ENCODE measurements at regions not wholly inside any gene's neighbourhood (a gene's known extent, or its start where the extent isn't known, plus 50 kb on each side); places are given as distances from the start of the nearest gene placed in this dataset.

DNA sequence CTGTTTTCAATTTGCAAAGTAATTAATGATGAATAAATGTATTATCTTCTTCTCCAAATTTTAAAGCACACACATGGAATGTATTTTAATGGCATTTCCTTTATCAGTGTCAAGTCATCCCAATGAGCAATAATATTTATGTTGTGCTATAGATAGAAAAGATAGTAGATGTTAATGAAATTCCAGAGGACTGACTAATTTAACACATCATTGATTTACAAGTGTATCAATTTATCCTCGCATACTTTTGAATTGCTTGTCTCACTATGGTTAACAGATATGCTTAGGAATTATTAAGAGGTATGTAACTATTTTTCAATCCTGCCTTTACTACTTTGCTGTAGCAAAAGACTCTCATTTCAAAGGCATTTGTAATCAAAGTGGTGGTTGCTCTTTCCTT lies 842.9 kb downstream of the SLC6A15 start:
- no peak overlapping the region for H3K14ac ChIP-seq (ENCODE audit: low read length)
- no peak overlapping the region for H3K27ac ChIP-seq (replicated peaks; ENCODE audit: low read length)
- no peak overlapping the region for H3K23ac ChIP-seq (ENCODE audit: low read depth, low read length, poor library complexity)
- H3K9me3 ChIP-seq (replicated peaks in 1 of 2; ENCODE audit: control insufficient read depth in 2 of 2, insufficient read depth in 1 of 2, low read depth in 1 of 2, low read length in 2 of 2), result no peaks in the 10 kb centered on the region
- no peak overlapping the region for H3K4ac ChIP-seq (ENCODE audit: low read length)
- no peaks in the 10 kb centered on the region for H3K4me1 ChIP-seq (ENCODE audit: control insufficient read depth in 2 of 2, insufficient read depth in 1 of 2, low read depth in 1 of 2, low read length in 2 of 2)
- H3K4me2 ChIP-seq (ENCODE audit: insufficient read depth, low read length, poor library complexity, severe bottlenecking), result no peak overlapping the region
- H3K27me3 ChIP-seq (ENCODE audit: control insufficient read depth in 3 of 3, insufficient read depth in 3 of 3, low read depth in 1 of 3, low read length in 3 of 3), result no peaks in the 10 kb centered on the region
- no peak overlapping the region for H2BK120ac ChIP-seq (ENCODE audit: low read depth, low read length)
- no peak overlapping the region for H4K91ac ChIP-seq (ENCODE audit: low read depth, low read length, poor library complexity)
- H3K36me3 ChIP-seq (replicated peaks in 1 of 2; ENCODE audit: control insufficient read depth in 2 of 2, insufficient read depth in 2 of 2, low read length in 2 of 2), result no peaks in the 10 kb centered on the region
- DNase-seq (ENCODE audit: low spot score), result no peak
- WGBS, 2 donors (ENCODE audit: extremely low coverage in 2 of 2, insufficient read length in 2 of 2, insufficient replicate concordance in 1 of 2), result no CpG with 5 or more reads among the region's 1 CpG
- H2BK12ac ChIP-seq (ENCODE audit: low read length), result no peak overlapping the region
- no peak overlapping the region for H4K8ac ChIP-seq (ENCODE audit: low read depth, low read length)
- H3K79me1 ChIP-seq (ENCODE audit: low read depth, low read length), result no peaks in the 10 kb centered on the region
- no peak overlapping the region for H2BK5ac ChIP-seq (ENCODE audit: low read length)
- no peak overlapping the region for H2BK15ac ChIP-seq (ENCODE audit: low read length)
- no peak overlapping the region for H3K9ac ChIP-seq (ENCODE audit: low read depth, low read length, poor library complexity)
- H3K18ac ChIP-seq (ENCODE audit: low read length), result no peak overlapping the region
- no peak overlapping the region for H2AFZ ChIP-seq (ENCODE audit: low read length)
- H3K4me3 ChIP-seq (ENCODE audit: low read length in 2 of 2), result no peak overlapping the region
- H2AK5ac ChIP-seq (ENCODE audit: low read depth, low read length), result no peak overlapping the region

DNA sequence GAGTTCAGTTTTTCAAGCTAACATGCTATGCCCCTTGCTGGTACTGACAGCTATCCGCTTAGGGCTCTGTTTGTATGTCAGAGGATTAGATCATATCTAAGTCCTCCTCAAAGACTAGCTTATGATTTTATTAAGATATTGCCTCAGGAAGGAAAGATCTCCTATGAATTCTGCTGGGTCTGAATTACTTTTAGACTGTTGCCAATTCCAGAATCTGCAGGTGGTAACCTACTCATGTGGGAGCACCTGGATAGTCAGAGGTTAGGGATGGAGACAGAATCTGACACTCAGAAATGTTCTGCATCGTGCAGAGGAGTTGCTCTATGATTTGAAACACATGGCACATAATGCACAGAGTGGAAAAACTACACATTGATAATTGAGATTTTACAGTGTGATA lies 843.4 kb downstream of the SLC6A15 start:
- no peaks in the 10 kb centered on the region for H3K36me3 ChIP-seq (replicated peaks in 1 of 2; ENCODE audit: control insufficient read depth in 2 of 2, insufficient read depth in 2 of 2, low read length in 2 of 2)

DNA sequence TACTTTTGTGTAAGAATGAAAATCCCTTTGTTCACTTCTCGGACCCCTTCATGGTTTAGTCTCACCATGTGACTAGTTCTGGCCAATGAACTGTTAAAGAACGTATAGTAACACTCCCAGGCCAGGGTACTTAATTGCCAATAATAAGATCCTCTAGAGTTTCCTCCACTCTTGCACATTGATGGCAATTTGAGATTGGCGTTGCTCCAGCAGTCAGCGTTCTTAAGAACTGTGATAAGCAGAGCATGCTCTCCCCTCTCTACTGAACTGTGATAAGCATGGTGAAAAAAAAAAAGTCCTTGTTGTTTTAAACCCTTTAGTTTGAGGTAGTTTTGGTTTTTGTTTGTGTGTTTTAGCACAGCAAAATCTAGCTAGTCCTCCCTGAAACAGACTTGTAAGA lies 854.5 kb downstream of the SLC6A15 start:
- H3K27me3 ChIP-seq (ENCODE audit: control insufficient read depth in 3 of 3, insufficient read depth in 3 of 3, low read depth in 1 of 3, low read length in 3 of 3), result no peaks in the 10 kb centered on the region
- no CpG with 5 or more reads among the region's 4 CpGs for WGBS, 2 donors (ENCODE audit: extremely low coverage in 2 of 2, insufficient read length in 2 of 2, insufficient replicate concordance in 1 of 2)
- no peaks in the 10 kb centered on the region for H3K79me1 ChIP-seq (ENCODE audit: low read depth, low read length)
- H3K36me3 ChIP-seq (replicated peaks in 1 of 2; ENCODE audit: control insufficient read depth in 2 of 2, insufficient read depth in 2 of 2, low read length in 2 of 2), result no peaks in the 10 kb centered on the region
- H3K4me2 ChIP-seq (ENCODE audit: insufficient read depth, low read length, poor library complexity, severe bottlenecking), result no peak overlapping the region
- no peak overlapping the region for H4K8ac ChIP-seq (ENCODE audit: low read depth, low read length)
- DNase-seq (ENCODE audit: low spot score), result no peak
- no peak overlapping the region for H3K9ac ChIP-seq (ENCODE audit: low read depth, low read length, poor library complexity)
- no peak overlapping the region for H2BK120ac ChIP-seq (ENCODE audit: low read depth, low read length)
- H2BK15ac ChIP-seq (ENCODE audit: low read length), result no peak overlapping the region
- no peak overlapping the region for H2BK5ac ChIP-seq (ENCODE audit: low read length)
- no peak overlapping the region for H3K23ac ChIP-seq (ENCODE audit: low read depth, low read length, poor library complexity)
- H2AFZ ChIP-seq (ENCODE audit: low read length), result peak overlapping the region; percentile 45
- H3K4ac ChIP-seq (ENCODE audit: low read length), result no peak overlapping the region
- no peaks in the 10 kb centered on the region for H3K4me1 ChIP-seq (ENCODE audit: control insufficient read depth in 2 of 2, insufficient read depth in 1 of 2, low read depth in 1 of 2, low read length in 2 of 2)
- no peak overlapping the region for H4K91ac ChIP-seq (ENCODE audit: low read depth, low read length, poor library complexity)
- H2BK12ac ChIP-seq (ENCODE audit: low read length), result no peak overlapping the region
- no peaks in the 10 kb centered on the region for H3K9me3 ChIP-seq (replicated peaks in 1 of 2; ENCODE audit: control insufficient read depth in 2 of 2, insufficient read depth in 1 of 2, low read depth in 1 of 2, low read length in 2 of 2)
- H3K27ac ChIP-seq (replicated peaks; ENCODE audit: low read length), result no peak overlapping the region
- H3K18ac ChIP-seq (ENCODE audit: low read length), result no peak overlapping the region
- H2AK5ac ChIP-seq (ENCODE audit: low read depth, low read length), result no peak overlapping the region
- no peak overlapping the region for H3K4me3 ChIP-seq (ENCODE audit: low read length in 2 of 2)
- no peak overlapping the region for H3K14ac ChIP-seq (ENCODE audit: low read length)

More for the DNA sequence above, 843.4 kb downstream of the SLC6A15 start:
- H3K9ac ChIP-seq (ENCODE audit: low read depth, low read length, poor library complexity), result no peak overlapping the region
- no peak overlapping the region for H2BK15ac ChIP-seq (ENCODE audit: low read length)
- no peak overlapping the region for H3K18ac ChIP-seq (ENCODE audit: low read length)
- H4K8ac ChIP-seq (ENCODE audit: low read depth, low read length), result no peak overlapping the region
- no peaks in the 10 kb centered on the region for H3K4me1 ChIP-seq (ENCODE audit: control insufficient read depth in 2 of 2, insufficient read depth in 1 of 2, low read depth in 1 of 2, low read length in 2 of 2)
- DNase-seq (ENCODE audit: low spot score), result no peak
- no peak overlapping the region for H3K4me2 ChIP-seq (ENCODE audit: insufficient read depth, low read length, poor library complexity, severe bottlenecking)
- H3K23ac ChIP-seq (ENCODE audit: low read depth, low read length, poor library complexity), result no peak overlapping the region
- no peaks in the 10 kb centered on the region for H3K9me3 ChIP-seq (replicated peaks in 1 of 2; ENCODE audit: control insufficient read depth in 2 of 2, insufficient read depth in 1 of 2, low read depth in 1 of 2, low read length in 2 of 2)
- H3K14ac ChIP-seq (ENCODE audit: low read length), result no peak overlapping the region
- no peaks in the 10 kb centered on the region for H3K79me1 ChIP-seq (ENCODE audit: low read depth, low read length)
- H4K91ac ChIP-seq (ENCODE audit: low read depth, low read length, poor library complexity), result no peak overlapping the region
- no peak overlapping the region for H2BK12ac ChIP-seq (ENCODE audit: low read length)
- H3K27me3 ChIP-seq (ENCODE audit: control insufficient read depth in 3 of 3, insufficient read depth in 3 of 3, low read depth in 1 of 3, low read length in 3 of 3), result no peaks in the 10 kb centered on the region
- no CpG with 5 or more reads among the region's 2 CpGs for WGBS, 2 donors (ENCODE audit: extremely low coverage in 2 of 2, insufficient read length in 2 of 2, insufficient replicate concordance in 1 of 2)
- H2AK5ac ChIP-seq (ENCODE audit: low read depth, low read length), result no peak overlapping the region
- no peak overlapping the region for H2BK5ac ChIP-seq (ENCODE audit: low read length)
- H3K4ac ChIP-seq (ENCODE audit: low read length), result no peak overlapping the region
- no peak overlapping the region for H2AFZ ChIP-seq (ENCODE audit: low read length)
- H3K4me3 ChIP-seq (ENCODE audit: low read length in 2 of 2), result no peak overlapping the region
- no peak overlapping the region for H2BK120ac ChIP-seq (ENCODE audit: low read depth, low read length)
- H3K27ac ChIP-seq (replicated peaks; ENCODE audit: low read length), result no peak overlapping the region

DNA sequence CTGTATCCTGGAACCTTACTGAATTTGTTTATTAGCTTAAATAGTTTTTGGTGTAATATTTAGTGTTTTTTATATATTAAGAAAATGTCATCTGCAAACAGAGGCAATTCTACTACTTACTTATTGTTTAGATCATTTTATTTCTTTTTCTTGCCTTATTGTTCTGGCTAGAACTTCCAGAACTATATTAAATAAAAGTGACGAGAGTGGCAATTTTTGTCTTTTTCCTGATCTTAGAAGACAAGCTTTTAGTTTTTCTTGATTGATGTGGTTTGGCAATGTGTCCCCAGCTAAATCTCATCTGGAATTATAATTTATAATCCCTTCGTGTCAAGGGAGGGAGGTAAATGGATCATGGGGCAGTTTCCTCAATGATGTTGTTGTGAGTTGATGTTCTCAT lies 857.8 kb downstream of the SLC6A15 start:
- WGBS, 2 donors (ENCODE audit: extremely low coverage in 2 of 2, insufficient read length in 2 of 2, insufficient replicate concordance in 1 of 2), result no CpG with 5 or more reads among the region's 2 CpGs
- no peak overlapping the region for H2BK5ac ChIP-seq (ENCODE audit: low read length)
- H3K27me3 ChIP-seq (ENCODE audit: control insufficient read depth in 3 of 3, insufficient read depth in 3 of 3, low read depth in 1 of 3, low read length in 3 of 3), result no peaks in the 10 kb centered on the region
- no peak overlapping the region for H3K23ac ChIP-seq (ENCODE audit: low read depth, low read length, poor library complexity)
- H2AK5ac ChIP-seq (ENCODE audit: low read depth, low read length), result no peak overlapping the region
- H3K4me3 ChIP-seq (ENCODE audit: low read length in 2 of 2), result no peak overlapping the region
- no peak for DNase-seq (ENCODE audit: low spot score)
- no peaks in the 10 kb centered on the region for H3K36me3 ChIP-seq (replicated peaks in 1 of 2; ENCODE audit: control insufficient read depth in 2 of 2, insufficient read depth in 2 of 2, low read length in 2 of 2)
- H2BK12ac ChIP-seq (ENCODE audit: low read length), result no peak overlapping the region
- H3K27ac ChIP-seq (replicated peaks; ENCODE audit: low read length), result no peak overlapping the region
- no peaks in the 10 kb centered on the region for H3K4me1 ChIP-seq (ENCODE audit: control insufficient read depth in 2 of 2, insufficient read depth in 1 of 2, low read depth in 1 of 2, low read length in 2 of 2)
- H4K91ac ChIP-seq (ENCODE audit: low read depth, low read length, poor library complexity), result no peak overlapping the region
- no peak overlapping the region for H2BK15ac ChIP-seq (ENCODE audit: low read length)
- no peak overlapping the region for H3K18ac ChIP-seq (ENCODE audit: low read length)
- H3K9me3 ChIP-seq (replicated peaks in 1 of 2; ENCODE audit: control insufficient read depth in 2 of 2, insufficient read depth in 1 of 2, low read depth in 1 of 2, low read length in 2 of 2), result no peaks in the 10 kb centered on the region
- no peak overlapping the region for H3K4ac ChIP-seq (ENCODE audit: low read length)
- H3K14ac ChIP-seq (ENCODE audit: low read length), result no peak overlapping the region
- no peak overlapping the region for H2AFZ ChIP-seq (ENCODE audit: low read length)
- no peak overlapping the region for H3K4me2 ChIP-seq (ENCODE audit: insufficient read depth, low read length, poor library complexity, severe bottlenecking)
- H2BK120ac ChIP-seq (ENCODE audit: low read depth, low read length), result no peak overlapping the region
- H3K79me1 ChIP-seq (ENCODE audit: low read depth, low read length), result no peaks in the 10 kb centered on the region
- no peak overlapping the region for H3K9ac ChIP-seq (ENCODE audit: low read depth, low read length, poor library complexity)
- H4K8ac ChIP-seq (ENCODE audit: low read depth, low read length), result no peak overlapping the region

Data from neuronal stem cell (in vitro differentiated cells).